NB4 (cell line): ENCODE measurements at regions not wholly inside any gene's neighbourhood (a gene's known extent, or its start where the extent isn't known, plus 50 kb on each side); places are given as distances from the start of the nearest gene placed in this dataset.
"Not testable (repeated sequence)": the region's sequence is repeated elsewhere in the genome, so short reads cannot be mapped to it uniquely, and the experiment has no call there.

Experiments
- DNase-seq: peaks from one replicate; pipeline ENCODE4 v3.0.0; 2010; ENCODE audit warnings: low read depth
- H3K4me3 ChIP-seq: one replicate; pipeline ENCODE4 v1.5.1; 2011; ENCODE audit warnings: mild to moderate bottlenecking, low read depth, low read length, moderate library complexity
- CTCF ChIP-seq: IDR thresholded peaks from one replicate; pipeline ENCODE4 v1.5.1; 2012; ENCODE audit warnings: low read depth, low read length
- MAX ChIP-seq: IDR thresholded peaks from 2 replicates; pipeline ENCODE4 v1.6.1; 2011; ENCODE audit warnings: low read depth, low read length
- MYC ChIP-seq: IDR thresholded peaks from 2 replicates; pipeline ENCODE4 v1.6.1; 2011; ENCODE audit warnings: low read depth, low read length
- POLR2A ChIP-seq: IDR thresholded peaks from 2 replicates; pipeline ENCODE4 v1.6.1; 2011; ENCODE audit warnings: mild to moderate bottlenecking; ENCODE audit not compliant: insufficient read length; ENCODE audit errors: extremely low read depth

DNA sequence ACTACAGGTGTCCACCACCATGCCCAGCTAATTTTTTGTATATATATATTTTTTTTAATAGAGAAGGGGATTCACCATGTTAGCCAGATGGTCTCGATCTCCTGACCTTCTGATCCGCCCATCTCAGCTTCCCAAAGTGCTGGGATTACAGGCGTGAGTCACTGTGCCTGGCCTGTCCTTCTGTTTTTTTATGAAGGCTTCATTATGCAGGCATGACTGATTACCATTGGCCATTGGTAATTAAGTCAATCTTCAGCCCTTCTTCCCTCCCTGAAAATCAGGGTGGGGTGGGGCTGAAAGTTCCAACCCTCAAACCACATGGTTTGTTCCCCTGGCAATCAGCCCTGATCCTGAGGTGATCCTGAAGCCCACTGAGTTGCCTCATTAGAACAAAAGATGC is 336.9 kb downstream of the PTTG2 start:
- no peak for TF ChIP-seq MYC
- TF ChIP-seq POLR2A, result no peak
- no peak for TF ChIP-seq CTCF
- no peak for TF ChIP-seq MAX
- DNase-seq, result no peak
- no peak overlapping the region for H3K4me3 ChIP-seq

DNA sequence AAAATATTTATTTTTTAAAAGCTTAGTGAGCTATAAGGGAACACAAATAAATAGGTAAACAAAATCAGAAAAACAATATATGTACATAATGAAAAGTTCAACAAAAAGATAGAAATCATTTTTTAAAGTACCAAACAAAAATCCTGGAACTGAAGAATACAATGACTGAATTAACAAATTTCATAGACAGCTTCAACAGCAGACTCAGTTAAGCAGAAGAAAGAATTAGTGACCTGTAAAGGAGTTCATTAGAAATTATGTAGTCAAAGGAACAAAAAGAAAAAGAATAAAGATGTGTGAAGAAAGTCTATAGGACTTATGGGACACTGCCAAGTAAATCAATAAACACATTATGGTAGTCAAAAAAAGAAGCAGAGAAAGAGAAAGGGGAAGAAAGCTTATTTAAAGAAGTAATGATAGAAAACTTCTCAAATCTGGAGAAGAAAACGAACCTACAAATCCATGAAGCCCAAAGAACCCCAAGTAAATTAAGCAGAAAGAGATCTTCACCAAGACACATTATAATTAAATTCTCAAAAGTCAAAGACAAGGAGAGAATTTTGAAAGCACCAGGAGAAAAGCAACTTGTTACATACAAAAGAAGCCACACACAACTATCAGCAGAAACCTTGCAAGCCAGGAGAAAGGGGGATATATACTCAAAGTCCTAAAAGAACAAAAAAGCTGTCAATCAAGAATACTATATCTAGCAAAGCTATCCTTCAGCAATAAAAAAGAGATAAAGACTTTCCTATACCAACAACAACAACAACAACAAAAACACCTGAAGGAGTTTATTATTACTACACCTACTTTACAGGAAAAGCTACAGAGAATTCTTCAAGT is 338.9 kb downstream of the PTTG2 start:
- TF ChIP-seq MAX (no peak), POLR2A (no peak), CTCF (no peak), MYC (no peak)
- DNase-seq, result no peak
- no peak overlapping the region for H3K4me3 ChIP-seq

DNA sequence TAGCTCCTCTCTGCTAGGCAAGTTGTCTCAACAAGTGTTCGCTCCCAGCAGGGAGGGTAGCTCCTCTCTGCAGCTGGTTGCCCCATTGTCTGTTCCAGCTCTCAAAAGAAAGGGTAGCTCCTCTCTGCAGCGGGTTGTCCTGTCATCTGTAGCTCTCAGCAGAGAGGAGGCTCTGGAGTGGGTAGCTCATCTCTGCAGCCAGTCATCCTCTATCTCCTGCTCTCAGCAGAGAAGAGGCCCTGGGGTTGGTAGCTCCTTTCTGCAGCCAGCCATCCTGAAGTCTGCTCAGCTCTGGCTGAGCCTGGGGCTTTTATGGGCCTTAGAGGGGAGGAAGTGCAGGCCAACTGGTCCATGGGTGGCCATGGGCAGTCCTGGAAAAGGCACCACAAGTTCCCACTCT is 342.7 kb downstream of the PTTG2 start:
- H3K4me3 ChIP-seq, result no peak overlapping the region
- TF ChIP-seq POLR2A (no peak), MYC (no peak), CTCF (no peak)
- no peak for DNase-seq

- DNase-seq, H3K4me3 ChIP-seq: not testable (repeated sequence)
Observed at GRCh38 chr4:38304460-38304859, 344.3 kb downstream of the PTTG2 start.

DNA sequence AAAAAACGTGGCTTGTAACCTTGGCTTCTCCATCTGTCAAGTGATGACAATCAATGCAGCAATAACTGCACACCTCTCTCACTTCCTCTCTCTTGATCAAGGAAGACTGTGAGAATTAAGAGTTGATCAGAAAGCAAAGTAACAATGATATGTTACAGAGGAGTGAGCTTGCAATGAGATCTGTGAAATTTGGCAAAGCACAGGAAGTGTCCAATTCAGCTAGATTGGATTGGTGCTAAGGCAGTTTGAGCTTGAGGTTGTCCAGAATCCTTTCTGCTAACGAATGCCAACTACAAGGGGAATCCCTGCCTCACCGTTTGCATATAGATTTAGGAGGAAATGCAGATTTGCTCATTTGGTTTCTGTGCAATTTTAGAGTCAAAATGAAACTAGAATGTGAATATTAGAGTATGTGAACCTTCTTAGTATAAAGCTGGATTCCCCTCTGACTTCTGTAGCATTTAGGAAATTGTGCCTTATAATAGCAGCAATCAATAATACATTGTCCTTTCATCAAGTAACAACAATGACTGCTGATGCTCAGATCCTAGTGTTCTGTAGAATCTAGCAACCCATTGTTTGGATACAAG is 346.4 kb downstream of the PTTG2 start:
- no peak overlapping the region for H3K4me3 ChIP-seq
- TF ChIP-seq MYC, result no peak
- no peak for TF ChIP-seq CTCF
- TF ChIP-seq POLR2A, result no peak
- no peak for DNase-seq

DNA sequence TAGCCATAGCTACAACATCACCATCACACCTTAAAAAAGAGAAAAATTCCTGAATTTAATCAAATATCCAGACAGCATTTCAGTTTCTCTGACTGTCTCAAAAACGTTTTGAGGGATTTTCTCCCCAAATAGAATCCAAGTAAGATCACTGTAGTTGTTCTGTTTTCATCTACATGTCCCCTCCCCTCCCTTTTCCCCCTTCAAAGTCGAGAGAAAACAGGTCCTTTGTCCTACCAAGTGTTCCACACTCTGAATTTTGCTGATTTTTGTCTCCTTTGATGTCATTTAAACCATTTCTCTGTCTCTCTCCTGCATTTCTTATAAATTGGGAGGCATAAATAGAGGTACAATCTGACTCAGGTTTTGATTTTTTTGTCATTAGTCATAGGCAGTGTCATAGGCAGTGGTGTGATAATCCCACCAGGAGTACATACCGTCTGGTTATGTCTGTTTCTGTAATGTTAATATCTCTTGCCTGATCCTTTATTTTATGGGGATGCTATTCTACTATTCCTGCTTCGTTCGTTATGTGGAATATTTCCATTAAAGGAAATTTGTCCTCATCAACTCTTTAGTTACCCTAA is 348.6 kb downstream of the PTTG2 start:
- no peak for TF ChIP-seq MAX
- no peak for TF ChIP-seq MYC
- TF ChIP-seq CTCF, result no peak
- no peak for TF ChIP-seq POLR2A
- H3K4me3 ChIP-seq, result no peak overlapping the region
- no peak for DNase-seq
